NCI-H146 treated with DMSO at 0.1 percent for 48 hours (cell line): ENCODE measurements at regions not wholly inside any gene's neighbourhood (a gene's known extent, or its start where the extent isn't known, plus 50 kb on each side); places are given as distances from the start of the nearest gene placed in this dataset.

ENCODE experiments used
- DNase-seq: peaks from one replicate; lab custom pipeline; 2025; ENCODE audit not compliant: unreplicated experiment; lab: John Stamatoyannopoulos, UW

- DNase-seq = no peak
Observed at GRCh38 chr9:86836266-86836665, 111.0 kb downstream of the GAS1 start.

- no peak for DNase-seq
Observed at GRCh38 chr9:86830356-86830755, 117.0 kb downstream of the GAS1 start.

GRCh38 chr9:86829496-86830046 lies 117.7 kb downstream of the GAS1 start:
- DNase-seq = no peak

GRCh38 chr9:86828631-86829030 lies 118.7 kb downstream of the GAS1 start:
- DNase-seq = no peak

- no peak for DNase-seq
Observed at GRCh38 chr9:86827893-86828292, 119.4 kb downstream of the GAS1 start.

- DNase-seq = no peak
Observed at GRCh38 chr9:86825299-86825698, 122.0 kb downstream of the GAS1 start.

GRCh38 chr9:86822006-86822801 lies 125.1 kb downstream of the GAS1 start:
- DNase-seq = no peak

GRCh38 chr9:86821006-86821845 lies 126.1 kb downstream of the GAS1 start:
- DNase-seq = no peak

- DNase-seq = no peak
Observed at GRCh38 chr9:86819552-86819951, 127.8 kb downstream of the GAS1 start.

GRCh38 chr9:86818636-86819035 lies 128.7 kb downstream of the GAS1 start:
- DNase-seq = no peak

- no peak for DNase-seq
Observed at GRCh38 chr9:86816868-86817267, 130.4 kb downstream of the GAS1 start.

- no peak for DNase-seq
Observed at GRCh38 chr9:86816366-86816765, 130.9 kb downstream of the GAS1 start.

GRCh38 chr9:86812616-86813015 lies 134.7 kb downstream of the GAS1 start:
- no peak for DNase-seq

GRCh38 chr9:86809759-86810367 lies 137.4 kb downstream of the GAS1 start:
- no peak for DNase-seq

- DNase-seq = no peak
Observed at GRCh38 chr9:86809151-86809550, 138.2 kb downstream of the GAS1 start.

GRCh38 chr9:86807367-86807976 lies 139.8 kb downstream of the GAS1 start:
- DNase-seq = no peak

GRCh38 chr9:86804011-86804410 lies 143.3 kb downstream of the GAS1 start:
- no peak for DNase-seq

GRCh38 chr9:86802900-86803673 lies 144.2 kb downstream of the GAS1 start:
- DNase-seq = no peak

GRCh38 chr9:86801246-86801645 lies 146.1 kb downstream of the GAS1 start:
- no peak for DNase-seq

GRCh38 chr9:86800681-86801080 lies 146.6 kb downstream of the GAS1 start:
- DNase-seq = no peak
